ENCODE measurements at regions not wholly inside any gene's neighbourhood (a gene's known extent, or its start where the extent isn't known, plus 50 kb on each side); places are given as distances from the start of the nearest gene placed in this dataset.

GRCh38 chr13:95497381-95497807 is 55.1 kb upstream of the CLDN10 start:
- Mint-ChIP-seq H3K4me1 (no peaks in the 10 kb centered on the region), H3K9me3 (no peaks in the 10 kb centered on the region), H3K36me3 (ENCODE audit: low read depth) (no peaks in the 10 kb centered on the region), H3K27ac (no peak overlapping the region), H3K27me3 (peaks cover 8% of the 10 kb centered on the region), H3K4me3 (no peak overlapping the region)
- DNase-seq: no peak
- ChIA-PET POLR2A (no interaction called here), CTCF (no interaction called here)

GRCh38 chr13:95498886-95499285 is 53.6 kb upstream of the CLDN10 start:
- Mint-ChIP-seq H3K27ac (no peak overlapping the region), H3K4me3 (no peak overlapping the region), H3K9me3 (no peaks in the 10 kb centered on the region), H3K36me3 (ENCODE audit: low read depth) (no peaks in the 10 kb centered on the region), H3K4me1 (no peaks in the 10 kb centered on the region), H3K27me3 (peaks cover 8% of the 10 kb centered on the region)
- ChIA-PET POLR2A (no interaction called here), CTCF (interaction anchor here (1.4 kb wide), 1 partner anchor 125 kb away, joined by 3 read pairs; no protein-coding TSS in a partner anchor)
- DNase-seq: no peak

DNA sequence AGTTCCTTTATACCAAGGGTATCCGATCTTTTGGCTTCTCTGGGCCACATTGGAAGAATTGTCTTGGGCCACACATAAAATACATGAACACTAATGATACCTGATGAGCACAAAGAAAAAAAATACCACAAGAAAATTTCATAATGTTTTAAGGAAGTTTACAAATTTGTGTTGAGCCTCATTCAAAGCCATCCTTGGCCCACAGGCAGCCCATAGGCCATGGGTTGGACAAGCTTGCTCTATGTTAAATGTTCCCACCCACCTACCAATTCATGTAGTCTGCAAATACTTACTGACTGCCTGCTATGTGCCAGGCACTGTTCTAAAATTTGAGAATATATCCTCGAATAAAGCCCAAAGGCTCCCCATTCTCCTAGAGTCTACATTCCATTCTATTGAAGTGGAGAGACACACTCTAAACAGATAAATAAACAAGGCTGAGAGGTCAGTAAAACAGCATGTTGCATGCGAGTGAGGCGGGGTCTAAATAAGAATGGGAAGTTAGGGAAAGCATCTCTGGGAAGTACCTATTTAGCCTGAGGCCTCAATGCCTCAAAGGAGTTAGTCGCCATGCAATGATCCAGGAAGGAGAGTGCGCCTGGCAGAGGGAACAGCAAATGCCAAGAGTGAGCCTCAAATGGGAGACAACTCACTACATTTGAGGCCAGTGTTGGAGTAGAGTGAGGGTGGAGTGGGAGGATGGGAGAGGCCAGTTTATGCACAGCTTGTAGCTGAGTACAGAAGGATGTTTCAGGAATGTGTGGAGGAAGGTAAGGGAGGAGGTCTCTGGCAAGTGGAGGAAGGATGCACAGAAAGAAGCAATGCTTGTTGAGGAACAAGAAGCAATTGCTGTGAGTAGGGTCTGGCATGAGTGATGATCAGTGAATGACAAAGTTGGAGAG is 52.5 kb upstream of the CLDN10 start:
- no peak overlapping the region for H3K27ac Mint-ChIP-seq
- H3K27me3 Mint-ChIP-seq: peaks cover 8% of the 10 kb centered on the region
- no peak for DNase-seq
- H3K9me3 Mint-ChIP-seq: no peaks in the 10 kb centered on the region
- no peak overlapping the region for H3K4me3 Mint-ChIP-seq
- H3K4me1 Mint-ChIP-seq: no peaks in the 10 kb centered on the region
- ChIA-PET CTCF (no interaction called here), POLR2A (no interaction called here)
- no peaks in the 10 kb centered on the region for H3K36me3 Mint-ChIP-seq (ENCODE audit: low read depth)

DNA sequence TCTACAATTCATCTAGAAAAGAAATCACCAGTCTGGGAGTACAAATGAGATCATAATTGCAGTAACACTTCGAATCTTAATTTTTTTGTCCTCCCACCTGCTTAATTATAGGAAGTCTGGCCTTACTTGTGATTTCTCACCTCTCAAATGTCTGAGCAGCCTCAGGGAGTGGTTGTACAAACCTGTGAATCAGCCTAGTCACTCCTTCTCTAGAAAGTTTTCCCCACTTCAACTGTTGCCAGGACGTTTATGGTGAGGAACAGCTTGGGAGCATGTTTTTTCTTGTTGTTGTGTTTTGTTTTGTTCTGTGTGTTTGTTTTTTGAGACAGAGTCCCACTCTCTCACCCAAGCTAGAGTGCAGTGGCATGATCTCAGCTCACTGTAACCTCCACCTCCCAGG is 50.3 kb upstream of the CLDN10 start:
- H3K4me1 Mint-ChIP-seq: no peaks in the 10 kb centered on the region
- ChIA-PET POLR2A (no interaction called here), CTCF (no interaction called here)
- peaks cover 8% of the 10 kb centered on the region for H3K27me3 Mint-ChIP-seq
- no peak for DNase-seq
- H3K27ac Mint-ChIP-seq: no peak overlapping the region
- H3K36me3 Mint-ChIP-seq (ENCODE audit: low read depth): no peaks in the 10 kb centered on the region
- H3K9me3 Mint-ChIP-seq: no peaks in the 10 kb centered on the region
- H3K4me3 Mint-ChIP-seq: no peak overlapping the region
